GM18505 (cell line): ENCODE measurements at regions not wholly inside any gene's neighbourhood (a gene's known extent, or its start where the extent isn't known, plus 50 kb on each side); places are given as distances from the start of the nearest gene placed in this dataset.

ENCODE experiments used
- ATAC-seq: cut with Tn5 transposase; IDR thresholded peaks from one replicate; pipeline ENCODE4 v1.9.1; 2021; ENCODE audit not compliant: unreplicated experiment
- POLR2A ChIP-seq: IDR thresholded peaks from 4 replicates; pipeline ENCODE4 v1.6.1; 2011; ENCODE audit warnings: borderline replicate concordance; ENCODE audit not compliant: insufficient read depth, insufficient read length; ENCODE audit errors: extremely low read depth

GRCh38 chr4:73001885-73002284 is 67.6 kb downstream of the COX18 start:
- TF ChIP-seq POLR2A: no peak

GRCh38 chr4:72997409-72997808 is 72.1 kb downstream of the COX18 start:
- no peak for ATAC-seq
- TF ChIP-seq POLR2A: no peak

More at GRCh38 chr4:73001885-73002284, 67.6 kb downstream of the COX18 start:
- no peak for ATAC-seq

GRCh38 chr4:72994670-72995069 is 74.8 kb downstream of the COX18 start:
- no peak for ATAC-seq

GRCh38 chr4:72993876-72994275 is 75.6 kb downstream of the COX18 start:
- ATAC-seq: no peak
- TF ChIP-seq POLR2A: no peak

More at GRCh38 chr4:72994670-72995069, 74.8 kb downstream of the COX18 start:
- no peak for TF ChIP-seq POLR2A

- no peak for TF ChIP-seq POLR2A
- ATAC-seq: no peak
Measured at GRCh38 chr4:72991873-72992272, 77.6 kb downstream of the COX18 start.

GRCh38 chr4:72987741-72988729 is 81.5 kb downstream of the COX18 start:
- no peak for ATAC-seq
- no peak for TF ChIP-seq POLR2A

GRCh38 chr4:72984351-72984750 is 85.2 kb downstream of the COX18 start:
- ATAC-seq: no peak

GRCh38 chr4:72983709-72984108 is 85.8 kb downstream of the COX18 start:
- ATAC-seq: no peak
- TF ChIP-seq POLR2A: no peak

More at GRCh38 chr4:72984351-72984750, 85.2 kb downstream of the COX18 start:
- TF ChIP-seq POLR2A: no peak

GRCh38 chr4:72977936-72978485 is 91.5 kb downstream of the COX18 start:
- no peak for ATAC-seq
- TF ChIP-seq POLR2A: no peak

GRCh38 chr4:72975488-72975784 is 94.1 kb downstream of the COX18 start:
- no peak for ATAC-seq
- TF ChIP-seq POLR2A: no peak

GRCh38 chr4:72974694-72975487 is 94.6 kb downstream of the COX18 start:
- no peak for TF ChIP-seq POLR2A
- no peak for ATAC-seq

- TF ChIP-seq POLR2A: no peak
- no peak for ATAC-seq
Measured at GRCh38 chr4:72971572-72971971, 97.9 kb downstream of the COX18 start.

- TF ChIP-seq POLR2A: no peak
- no peak for ATAC-seq
Measured at GRCh38 chr4:72970756-72971155, 98.8 kb downstream of the COX18 start.
